Calu3 (cell line): ENCODE measurements at regions not wholly inside any gene's neighbourhood (a gene's known extent, or its start where the extent isn't known, plus 50 kb on each side); places are given as distances from the start of the nearest gene placed in this dataset.

ENCODE experiments used
- BruUV-seq: library from RNA; stranded (reverse); fragments of 400-500 nt; replicated peaks from 2 replicates; lab custom pipeline; 2021; lab: Mats Ljungman, UMichigan
- CTCF ChIA-PET: fragments of 300-600 bp; sonication (Branson Sonifier 250); formaldehyde crosslinking; loops from one replicate; lab custom pipeline; 2022; ENCODE audit warnings: antibody characterized with exemption; lab: Charles Lee
- DNase-seq: peaks from one replicate; pipeline ENCODE4 v3.0.0; 2022
- H3K27ac Mint-ChIP-seq: one replicate; pipeline ENCODE4 v1.8.0; 2022; ENCODE audit warnings: mixed read lengths; ENCODE audit not compliant: unreplicated experiment
- H3K27me3 Mint-ChIP-seq: one replicate; pipeline ENCODE4 v1.8.0; 2022; ENCODE audit warnings: mixed read lengths; ENCODE audit not compliant: unreplicated experiment
- H3K36me3 Mint-ChIP-seq: one replicate; pipeline ENCODE4 v1.8.0; 2022; ENCODE audit warnings: mild to moderate bottlenecking, moderate library complexity, mixed read lengths; ENCODE audit not compliant: insufficient read depth, unreplicated experiment
- H3K4me1 Mint-ChIP-seq: one replicate; pipeline ENCODE4 v1.8.0; 2022; ENCODE audit warnings: mild to moderate bottlenecking, low read depth, mixed read lengths; ENCODE audit not compliant: unreplicated experiment
- H3K4me3 Mint-ChIP-seq: one replicate; pipeline ENCODE4 v1.8.0; 2022; ENCODE audit warnings: mild to moderate bottlenecking, low read depth, moderate library complexity, mixed read lengths; ENCODE audit not compliant: unreplicated experiment
- H3K9me3 Mint-ChIP-seq: one replicate; pipeline ENCODE4 v1.8.0; 2022; ENCODE audit warnings: low read depth, mixed read lengths; ENCODE audit not compliant: unreplicated experiment
- CTCF ChIP-seq: fragments of 200-600 bp; IDR thresholded peaks from one replicate; pipeline ENCODE4 v1.8.0; 2022; ENCODE audit warnings: antibody characterized with exemption; ENCODE audit not compliant: unreplicated experiment
- intact Hi-C: fragments of 100-400 bp; cut with micrococcal nuclease; formaldehyde crosslinking; loops from one replicate; pipeline ENCODE4 v1.10.0; 2022; ENCODE audit not compliant: unreplicated experiment

GRCh38 chr6:110036408-110037302 is 58.5 kb downstream of the GPR6 start:
- Mint-ChIP-seq H3K4me3 (no peak overlapping the region), H3K9me3 (no peaks in the 10 kb centered on the region), H3K36me3 (peaks cover 10% of the 10 kb centered on the region), H3K27me3 (no peaks in the 10 kb centered on the region), H3K27ac (no peak overlapping the region), H3K4me1 (peaks cover 14% of the 10 kb centered on the region)
- intact Hi-C loops = loop anchor here (10.0 kb wide), 1 partner anchor 72 kb away; no protein-coding TSS in a partner anchor
- BruUV-seq = no TSS peak
- DNase-seq = no peak
- TF ChIP-seq CTCF = no peak
- CTCF ChIA-PET = interaction anchor here (5.1 kb wide), 1 partner anchor 144 kb away, joined by 123 read pairs; no protein-coding TSS in a partner anchor

GRCh38 chr6:110037726-110038295 is 59.7 kb downstream of the GPR6 start:
- TF ChIP-seq CTCF = no peak
- Mint-ChIP-seq H3K27me3 (no peaks in the 10 kb centered on the region), H3K27ac (no peak overlapping the region), H3K4me1 (peaks cover 14% of the 10 kb centered on the region), H3K9me3 (no peaks in the 10 kb centered on the region), H3K36me3 (peaks cover 10% of the 10 kb centered on the region), H3K4me3 (no peak overlapping the region)
- intact Hi-C loops = loop anchor here (2.0 to 10.0 kb wide), 2 partner anchors 73 to 245 kb away; no protein-coding TSS in a partner anchor
- CTCF ChIA-PET = interaction anchor here (0.6 to 5.1 kb wide), 3 partner anchors 145 to 334 kb away, joined by 3 to 123 read pairs (median 104); no protein-coding TSS in a partner anchor
- no TSS peak for BruUV-seq
- no peak for DNase-seq

GRCh38 chr6:110039364-110039980 is 61.4 kb downstream of the GPR6 start:
- CTCF ChIA-PET = interaction anchor here (0.6 to 5.1 kb wide), 30 partner anchors 10 to 799 kb away, joined by 3 to 123 read pairs (median 5); partner anchors contain the start of genes AK9, FIG4, SMPD2 and WASF1
- no TSS peak for BruUV-seq
- intact Hi-C loops = loop anchor here (1.0 to 10.0 kb wide), 4 partner anchors 75 to 334 kb away; no protein-coding TSS in a partner anchor
- Mint-ChIP-seq H3K27me3 (no peaks in the 10 kb centered on the region), H3K4me1 (peaks cover 14% of the 10 kb centered on the region), H3K27ac (peak overlapping the region; percentile 90), H3K4me3 (peak overlapping the region; percentile 72), H3K36me3 (peaks cover 10% of the 10 kb centered on the region), H3K9me3 (no peaks in the 10 kb centered on the region)
- peak; percentile 80 for TF ChIP-seq CTCF
- DNase-seq = peak; percentile 90

- Mint-ChIP-seq H3K4me1 (peaks cover 14% of the 10 kb centered on the region), H3K36me3 (peaks cover 10% of the 10 kb centered on the region), H3K27ac (peak overlapping the region; percentile 90), H3K27me3 (no peaks in the 10 kb centered on the region), H3K9me3 (no peaks in the 10 kb centered on the region), H3K4me3 (peak overlapping the region; percentile 72)
- CTCF ChIA-PET = interaction anchor here (0.7 to 5.1 kb wide), 26 partner anchors 9 to 599 kb away, joined by 3 to 123 read pairs (median 5); partner anchors contain the start of genes AK9, FIG4, SMPD2 and WASF1
- intact Hi-C loops = loop anchor here (1.0 to 10.0 kb wide), 5 partner anchors 75 to 513 kb away; no protein-coding TSS in a partner anchor
- peak; percentile 40 for TF ChIP-seq CTCF
- DNase-seq = peak; percentile 62
- no TSS peak for BruUV-seq
These were observed 61.9 kb downstream of the GPR6 start for GRCh38 chr6:110039981-110040383.
